HEK293 (cell line): ENCODE measurements at regions not wholly inside any gene's neighbourhood (a gene's known extent, or its start where the extent isn't known, plus 50 kb on each side); places are given as distances from the start of the nearest gene placed in this dataset.

Experiments used
- CTCF ChIA-PET: fragments of 350-600 bp; formaldehyde crosslinking; extraction: SDS; loops from one replicate; lab custom pipeline; 2021; ENCODE audit warnings: antibody characterized with exemption; lab: Yijun Ruan, JAX
- POLR2A ChIA-PET: fragments of 300-600 bp; formaldehyde crosslinking; extraction: SDS; loops from one replicate; lab custom pipeline; 2020; ENCODE audit warnings: antibody characterized with exemption, inconsistent platforms; lab: Yijun Ruan, JAX
- H3K27ac ChIP-seq: fragments of 200-500 bp; sonication (Bioruptor generic); 2 replicates; pipeline ENCODE4 v1.5.1; 2014; ENCODE audit warnings: low read depth, low read length, control low read depth, inconsistent platforms; ENCODE audit errors: extremely low read depth
- H3K36me3 ChIP-seq, 2 experiments: fragments of 200-500 bp in 1 of 2; sonication (Bioruptor generic) in 1 of 2; 1 replicate in 1 of 2; 2 replicates in 1 of 2; pipeline ENCODE4 v1.5.1; 2014 to 2017; ENCODE audit warnings: inconsistent platforms in 2 of 2, low read length in 2 of 2; ENCODE audit not compliant: control insufficient read depth in 2 of 2, insufficient read depth in 1 of 2
- H3K4me1 ChIP-seq: fragments of 200-500 bp; sonication (Bioruptor generic); 2 replicates; pipeline ENCODE4 v1.5.1; 2014; ENCODE audit warnings: mild to moderate bottlenecking, low read length, inconsistent platforms; ENCODE audit not compliant: control insufficient read depth, insufficient read depth
- H3K4me3 ChIP-seq: 2 replicates; pipeline ENCODE4 v1.5.1; 2011; ENCODE audit warnings: low read depth, mild to moderate bottlenecking, control low read depth, low read length, moderate library complexity
- H3K9me3 ChIP-seq: fragments of 200-500 bp; sonication (Bioruptor generic); 2 replicates; pipeline ENCODE4 v1.5.1; 2014; ENCODE audit warnings: low read depth, low read length, inconsistent platforms; ENCODE audit not compliant: control insufficient read depth, insufficient read depth
- BCL11A ChIP-seq: fragments of 450-650 bp; formaldehyde crosslinking; IDR thresholded peaks from 2 replicates; pipeline ENCODE4 v1.5.1; 2016; ENCODE audit warnings: low read depth, missing biosample characterization, missing genetic modification characterization
- GFI1B ChIP-seq: fragments of 450-650 bp; formaldehyde crosslinking; IDR thresholded peaks from 2 replicates; pipeline ENCODE4 v1.5.1; 2016; ENCODE audit warnings: missing biosample characterization, missing genetic modification characterization
- HOXA7 ChIP-seq: sonication (generic); formaldehyde crosslinking; IDR thresholded peaks from 2 replicates; pipeline ENCODE4 v1.8.1; 2022; ENCODE audit warnings: missing genetic modification reagents, borderline replicate concordance
- KLF9 ChIP-seq: fragments of 450-650 bp; formaldehyde crosslinking; IDR thresholded peaks from 2 replicates; pipeline ENCODE4 v1.5.1; 2016; ENCODE audit warnings: missing biosample characterization, missing genetic modification characterization, low read depth
- OSR2 ChIP-seq: fragments of 450-650 bp; formaldehyde crosslinking; IDR thresholded peaks from 2 replicates; pipeline ENCODE4 v1.5.1; 2016; ENCODE audit warnings: missing biosample characterization, missing genetic modification characterization
- SCRT2 ChIP-seq: fragments of 450-650 bp; formaldehyde crosslinking; IDR thresholded peaks from 2 replicates; pipeline ENCODE4 v1.5.1; 2016; ENCODE audit warnings: missing biosample characterization, missing genetic modification characterization
- SP2 ChIP-seq: fragments of 450-650 bp; formaldehyde crosslinking; IDR thresholded peaks from 2 replicates; pipeline ENCODE4 v1.5.1; 2016; ENCODE audit warnings: missing biosample characterization, missing genetic modification characterization
- TCF7L2 ChIP-seq: IDR thresholded peaks from 2 replicates; pipeline ENCODE4 v1.6.1; 2011; ENCODE audit warnings: low read depth, mild to moderate bottlenecking, inconsistent platforms, low read length, moderate library complexity, borderline replicate concordance
- ZFP37 ChIP-seq: fragments of 450-650 bp; formaldehyde crosslinking; IDR thresholded peaks from 2 replicates; pipeline ENCODE4 v1.5.1; 2016; ENCODE audit warnings: missing biosample characterization, missing genetic modification characterization
- ZFP41 ChIP-seq: fragments of 450-650 bp; formaldehyde crosslinking; IDR thresholded peaks from 2 replicates; pipeline ENCODE4 v1.5.1; 2016; ENCODE audit warnings: missing biosample characterization, missing genetic modification characterization, borderline replicate concordance
- ZNF175 ChIP-seq: fragments of 450-650 bp; formaldehyde crosslinking; IDR thresholded peaks from 2 replicates; pipeline ENCODE4 v1.5.1; 2016; ENCODE audit warnings: missing biosample characterization, missing genetic modification characterization
- ZNF2 ChIP-seq: fragments of 450-650 bp; formaldehyde crosslinking; IDR thresholded peaks from 2 replicates; pipeline ENCODE4 v1.5.1; 2016; ENCODE audit warnings: missing biosample characterization, missing genetic modification characterization
- ZNF239 ChIP-seq: fragments of 450-650 bp; formaldehyde crosslinking; IDR thresholded peaks from 2 replicates; pipeline ENCODE4 v1.5.1; 2016; ENCODE audit warnings: missing biosample characterization, missing genetic modification characterization
- ZNF394 ChIP-seq: fragments of 450-650 bp; formaldehyde crosslinking; IDR thresholded peaks from 2 replicates; pipeline ENCODE4 v1.5.1; 2016; ENCODE audit warnings: missing biosample characterization, missing genetic modification characterization, mild to moderate bottlenecking, moderate library complexity, borderline replicate concordance
- ZNF433 ChIP-seq: fragments of 450-650 bp; formaldehyde crosslinking; IDR thresholded peaks from 2 replicates; pipeline ENCODE4 v1.5.1; 2016; ENCODE audit warnings: missing biosample characterization, missing genetic modification characterization, low read depth
- ZNF555 ChIP-seq: fragments of 450-650 bp; formaldehyde crosslinking; conservative IDR thresholded peaks from 2 replicates; pipeline ENCODE4 v1.5.1; 2017; ENCODE audit warnings: missing biosample characterization, mild to moderate bottlenecking, missing genetic modification characterization, inconsistent platforms
- ZNF561 ChIP-seq: fragments of 450-650 bp; IDR thresholded peaks from 2 replicates; pipeline ENCODE4 v1.5.1; 2018; ENCODE audit warnings: missing biosample characterization, missing genetic modification characterization, borderline replicate concordance
- ZNF571 ChIP-seq: fragments of 450-650 bp; formaldehyde crosslinking; IDR thresholded peaks from 2 replicates; pipeline ENCODE4 v1.5.0; 2017; ENCODE audit warnings: missing biosample characterization, missing genetic modification characterization
- ZNF658 ChIP-seq: fragments of 450-650 bp; formaldehyde crosslinking; IDR thresholded peaks from 2 replicates; pipeline ENCODE4; 2016; ENCODE audit warnings: missing biosample characterization, missing genetic modification characterization
- ZNF660 ChIP-seq: fragments of 450-650 bp; IDR thresholded peaks from 2 replicates; pipeline ENCODE4 v1.5.1; 2018; ENCODE audit warnings: missing biosample characterization, mild to moderate bottlenecking, missing genetic modification characterization
- ZNF704 ChIP-seq: fragments of 450-650 bp; formaldehyde crosslinking; IDR thresholded peaks from 2 replicates; pipeline ENCODE4 v1.5.1; 2016; ENCODE audit warnings: missing biosample characterization, missing genetic modification characterization
- ZNF747 ChIP-seq: fragments of 450-650 bp; formaldehyde crosslinking; IDR thresholded peaks from 2 replicates; pipeline ENCODE4 v1.5.1; 2016; ENCODE audit warnings: missing biosample characterization, missing genetic modification characterization
- ZNF776 ChIP-seq: fragments of 450-650 bp; formaldehyde crosslinking; IDR thresholded peaks from 2 replicates; pipeline ENCODE4 v1.5.0; 2017; ENCODE audit warnings: missing biosample characterization, missing genetic modification characterization, borderline replicate concordance
- ZSCAN30 ChIP-seq: fragments of 450-650 bp; IDR thresholded peaks from 2 replicates; pipeline ENCODE4 v1.5.1; 2018; ENCODE audit warnings: missing biosample characterization, mild to moderate bottlenecking, missing genetic modification characterization, moderate library complexity
- TF ChIP-seq, protein P1 (sequence below): fragments of 450-650 bp; formaldehyde crosslinking; IDR thresholded peaks from 2 replicates; pipeline ENCODE4; 2016; ENCODE audit warnings: missing biosample characterization, missing genetic modification characterization
- TF ChIP-seq, protein P2 (sequence below): fragments of 450-650 bp; formaldehyde crosslinking; IDR thresholded peaks from 2 replicates; pipeline ENCODE4 v1.5.1; 2016; ENCODE audit warnings: missing biosample characterization, missing genetic modification characterization

GRCh38 chr14:88962356-88962755, 137.9 kb downstream of the TTC8 start (continued):
- TF ChIP-seq, protein P1, sequence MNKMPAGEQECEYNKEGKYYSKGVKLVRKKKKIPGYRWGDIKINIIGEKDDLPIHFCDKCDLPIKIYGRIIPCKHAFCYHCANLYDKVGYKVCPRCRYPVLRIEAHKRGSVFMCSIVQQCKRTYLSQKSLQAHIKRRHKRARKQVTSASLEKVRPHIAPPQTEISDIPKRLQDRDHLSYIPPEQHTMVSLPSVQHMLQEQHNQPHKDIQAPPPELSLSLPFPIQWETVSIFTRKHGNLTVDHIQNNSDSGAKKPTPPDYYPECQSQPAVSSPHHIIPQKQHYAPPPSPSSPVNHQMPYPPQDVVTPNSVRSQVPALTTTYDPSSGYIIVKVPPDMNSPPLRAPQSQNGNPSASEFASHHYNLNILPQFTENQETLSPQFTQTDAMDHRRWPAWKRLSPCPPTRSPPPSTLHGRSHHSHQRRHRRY (tag by site-specific recombination), result no peak
- no peak for TF ChIP-seq TCF7L2

DNA sequence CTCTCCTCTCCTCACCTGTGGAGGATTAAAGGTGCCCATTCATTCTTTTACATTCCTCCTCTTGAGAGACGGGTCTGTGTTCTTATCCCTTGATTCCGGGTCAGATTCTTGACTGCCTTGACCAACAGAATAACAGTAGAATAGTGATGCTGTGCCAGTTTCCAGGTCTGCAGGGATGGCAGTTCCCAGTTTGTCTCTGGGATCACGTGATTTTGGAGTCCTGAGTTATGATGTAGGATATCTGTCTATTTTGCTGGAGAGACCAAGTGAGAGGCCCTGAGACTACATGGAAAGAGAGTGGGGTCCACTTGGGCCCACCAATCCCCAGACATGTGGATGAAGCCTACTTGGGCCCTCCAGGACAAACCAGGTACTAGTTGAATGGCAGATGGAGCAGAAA, 142.8 kb downstream of the TTC8 start:
- Histone ChIP-seq H3K4me1 (no peaks in the 10 kb centered on the region), H3K9me3 (no peaks in the 10 kb centered on the region), H3K27ac (no peak overlapping the region), H3K4me3 (no peak overlapping the region), H3K36me3 (no peaks in the 10 kb centered on the region)
- POLR2A ChIA-PET, result no interaction called here
- no peak for TF ChIP-seq ZNF571 (tag by site-specific recombination)
- TF ChIP-seq ZNF658, result no peak
- no peak for TF ChIP-seq HOXA7 (CRISPR knock-in tag)
- TF ChIP-seq ZNF747 (tag by site-specific recombination), result no peak
- no peak for TF ChIP-seq ZNF555 (tag by site-specific recombination)
- TF ChIP-seq SCRT2 (tag by site-specific recombination), result no peak
- no peak for TF ChIP-seq ZSCAN30 (tag by site-specific recombination)
- TF ChIP-seq, protein P2, sequence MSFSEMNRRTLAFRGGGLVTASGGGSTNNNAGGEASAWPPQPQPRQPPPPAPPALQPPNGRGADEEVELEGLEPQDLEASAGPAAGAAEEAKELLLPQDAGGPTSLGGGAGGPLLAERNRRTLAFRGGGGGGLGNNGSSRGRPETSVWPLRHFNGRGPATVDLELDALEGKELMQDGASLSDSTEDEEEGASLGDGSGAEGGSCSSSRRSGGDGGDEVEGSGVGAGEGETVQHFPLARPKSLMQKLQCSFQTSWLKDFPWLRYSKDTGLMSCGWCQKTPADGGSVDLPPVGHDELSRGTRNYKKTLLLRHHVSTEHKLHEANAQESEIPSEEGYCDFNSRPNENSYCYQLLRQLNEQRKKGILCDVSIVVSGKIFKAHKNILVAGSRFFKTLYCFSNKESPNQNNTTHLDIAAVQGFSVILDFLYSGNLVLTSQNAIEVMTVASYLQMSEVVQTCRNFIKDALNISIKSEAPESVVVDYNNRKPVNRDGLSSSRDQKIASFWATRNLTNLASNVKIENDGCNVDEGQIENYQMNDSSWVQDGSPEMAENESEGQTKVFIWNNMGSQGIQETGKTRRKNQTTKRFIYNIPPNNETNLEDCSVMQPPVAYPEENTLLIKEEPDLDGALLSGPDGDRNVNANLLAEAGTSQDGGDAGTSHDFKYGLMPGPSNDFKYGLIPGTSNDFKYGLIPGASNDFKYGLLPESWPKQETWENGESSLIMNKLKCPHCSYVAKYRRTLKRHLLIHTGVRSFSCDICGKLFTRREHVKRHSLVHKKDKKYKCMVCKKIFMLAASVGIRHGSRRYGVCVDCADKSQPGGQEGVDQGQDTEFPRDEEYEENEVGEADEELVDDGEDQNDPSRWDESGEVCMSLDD, result no peak
- no peak for TF ChIP-seq ZFP37 (tag by site-specific recombination)
- TF ChIP-seq ZNF394 (tag by site-specific recombination), result no peak
- no peak for TF ChIP-seq ZNF704 (tag by site-specific recombination)
- TF ChIP-seq GFI1B (tag by site-specific recombination), result no peak
- no peak for TF ChIP-seq ZNF175 (tag by site-specific recombination)
- TF ChIP-seq KLF9 (tag by site-specific recombination), result no peak
- no peak for TF ChIP-seq OSR2 (tag by site-specific recombination)
- CTCF ChIA-PET, result no interaction called here

- Histone ChIP-seq H3K9me3 (no peaks in the 10 kb centered on the region), H3K4me3 (no peak overlapping the region), H3K27ac (no peak overlapping the region), H3K4me1 (no peaks in the 10 kb centered on the region), H3K36me3 (no peaks in the 10 kb centered on the region)
- ChIA-PET CTCF (no interaction called here), POLR2A (no interaction called here)
- no peak for TF ChIP-seq ZNF433 (tag by site-specific recombination)
- TF ChIP-seq ZFP41 (tag by site-specific recombination), result no peak
- no peak for TF ChIP-seq SP2 (tag by site-specific recombination)
- TF ChIP-seq ZNF776 (tag by site-specific recombination), result no peak
- TF ChIP-seq BCL11A (tag by site-specific recombination), result no peak
- no peak for TF ChIP-seq ZNF660 (tag by site-specific recombination)
- no peak for TF ChIP-seq ZNF239 (tag by site-specific recombination)
- TF ChIP-seq ZNF2, result no peak
- no peak for TF ChIP-seq ZNF561 (tag by site-specific recombination)
Observed at GRCh38 chr14:88975043-88975830, 150.8 kb downstream of the TTC8 start.
